ENCODE measurements at regions not wholly inside any gene's neighbourhood (a gene's known extent, or its start where the extent isn't known, plus 50 kb on each side); places are given as distances from the start of the nearest gene placed in this dataset.

GRCh38 chr9:89655990-89656657, 51.3 kb downstream of the GADD45G start:
- no peak for DNase-seq

GRCh38 chr9:89657295-89657694, 52.5 kb downstream of the GADD45G start:
- DNase-seq = no peak

- DNase-seq = no peak
Measured at GRCh38 chr9:89657765-89658164, 53.0 kb downstream of the GADD45G start.

- no peak for DNase-seq
Measured at GRCh38 chr9:89658401-89658800, 53.6 kb downstream of the GADD45G start.

- no peak for DNase-seq
Measured at GRCh38 chr9:89658931-89659330, 54.1 kb downstream of the GADD45G start.

- no peak for DNase-seq
Measured at GRCh38 chr9:89659473-89659872, 54.7 kb downstream of the GADD45G start.

GRCh38 chr9:89659891-89660685, 55.3 kb downstream of the GADD45G start:
- DNase-seq = no peak

- no peak for DNase-seq
Measured at GRCh38 chr9:89661391-89661949, 56.7 kb downstream of the GADD45G start.

GRCh38 chr9:89661956-89662717, 57.3 kb downstream of the GADD45G start:
- DNase-seq = peak; percentile 97

GRCh38 chr9:89662718-89663613, 58.2 kb downstream of the GADD45G start:
- DNase-seq = no peak

GRCh38 chr9:89663614-89663970, 58.8 kb downstream of the GADD45G start:
- DNase-seq = no peak

GRCh38 chr9:89664010-89664409, 59.2 kb downstream of the GADD45G start:
- DNase-seq = no peak

- no peak for DNase-seq
Measured at GRCh38 chr9:89664896-89665329, 60.1 kb downstream of the GADD45G start.

GRCh38 chr9:89666364-89666763, 61.6 kb downstream of the GADD45G start:
- DNase-seq = no peak

GRCh38 chr9:89666950-89667349, 62.1 kb downstream of the GADD45G start:
- no peak for DNase-seq

GRCh38 chr9:89667726-89668125, 62.9 kb downstream of the GADD45G start:
- DNase-seq = no peak

GRCh38 chr9:89668216-89668865, 63.5 kb downstream of the GADD45G start:
- DNase-seq = no peak

GRCh38 chr9:89668866-89669246, 64.0 kb downstream of the GADD45G start:
- DNase-seq = no peak

- DNase-seq = no peak
Measured at GRCh38 chr9:89669361-89669842, 64.6 kb downstream of the GADD45G start.

- no peak for DNase-seq
Measured at GRCh38 chr9:89670114-89670513, 65.3 kb downstream of the GADD45G start.

- DNase-seq = no peak
Measured at GRCh38 chr9:89670801-89671434, 66.1 kb downstream of the GADD45G start.
